ENCODE measurements at regions not wholly inside any gene's neighbourhood (a gene's known extent, or its start where the extent isn't known, plus 50 kb on each side); places are given as distances from the start of the nearest gene placed in this dataset.

DNA sequence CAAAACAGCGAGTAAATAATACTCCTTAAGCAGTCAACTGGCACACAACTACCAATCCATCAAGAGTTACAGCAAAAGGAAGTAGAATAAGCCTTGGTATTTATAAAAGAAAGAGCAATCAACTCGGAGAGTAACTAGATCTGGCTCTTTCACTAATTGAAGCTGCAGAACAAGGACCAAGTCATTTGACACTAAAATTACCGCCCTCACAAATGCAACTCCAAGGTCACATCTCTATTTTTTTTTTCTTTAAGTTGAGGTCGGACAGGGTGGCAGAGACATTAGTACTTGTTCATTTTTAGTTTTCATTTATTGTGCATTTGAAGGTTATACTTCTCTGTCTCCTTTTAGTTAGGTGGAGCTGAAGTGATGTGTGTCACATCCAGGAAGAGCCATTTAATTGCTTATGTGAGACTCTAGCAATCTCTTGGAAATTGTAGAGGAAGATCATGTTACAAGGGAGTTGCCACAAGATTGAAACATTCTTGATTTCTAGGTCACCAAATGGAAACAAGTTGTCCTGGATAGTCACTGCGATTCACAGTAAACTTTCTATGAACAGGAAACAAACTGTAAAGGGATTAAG, 138.1 kb upstream of the ADAMTS5 start:
- TF ChIP-seq, protein P1, sequence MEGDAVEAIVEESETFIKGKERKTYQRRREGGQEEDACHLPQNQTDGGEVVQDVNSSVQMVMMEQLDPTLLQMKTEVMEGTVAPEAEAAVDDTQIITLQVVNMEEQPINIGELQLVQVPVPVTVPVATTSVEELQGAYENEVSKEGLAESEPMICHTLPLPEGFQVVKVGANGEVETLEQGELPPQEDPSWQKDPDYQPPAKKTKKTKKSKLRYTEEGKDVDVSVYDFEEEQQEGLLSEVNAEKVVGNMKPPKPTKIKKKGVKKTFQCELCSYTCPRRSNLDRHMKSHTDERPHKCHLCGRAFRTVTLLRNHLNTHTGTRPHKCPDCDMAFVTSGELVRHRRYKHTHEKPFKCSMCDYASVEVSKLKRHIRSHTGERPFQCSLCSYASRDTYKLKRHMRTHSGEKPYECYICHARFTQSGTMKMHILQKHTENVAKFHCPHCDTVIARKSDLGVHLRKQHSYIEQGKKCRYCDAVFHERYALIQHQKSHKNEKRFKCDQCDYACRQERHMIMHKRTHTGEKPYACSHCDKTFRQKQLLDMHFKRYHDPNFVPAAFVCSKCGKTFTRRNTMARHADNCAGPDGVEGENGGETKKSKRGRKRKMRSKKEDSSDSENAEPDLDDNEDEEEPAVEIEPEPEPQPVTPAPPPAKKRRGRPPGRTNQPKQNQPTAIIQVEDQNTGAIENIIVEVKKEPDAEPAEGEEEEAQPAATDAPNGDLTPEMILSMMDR (IDR thresholded peaks at IDR 0.05; ENCODE audit: low read depth, low read length, missing control alignments) = no peak
- H3K4me3 ChIP-seq (ENCODE audit: low read depth, low read length) = no peak overlapping the region
- in situ Hi-C loops (cut with HindIII; ENCODE audit: low sequenced_read_pairs) = no loop called here
- DNase-seq (ENCODE audit: low read depth) = no peak

DNA sequence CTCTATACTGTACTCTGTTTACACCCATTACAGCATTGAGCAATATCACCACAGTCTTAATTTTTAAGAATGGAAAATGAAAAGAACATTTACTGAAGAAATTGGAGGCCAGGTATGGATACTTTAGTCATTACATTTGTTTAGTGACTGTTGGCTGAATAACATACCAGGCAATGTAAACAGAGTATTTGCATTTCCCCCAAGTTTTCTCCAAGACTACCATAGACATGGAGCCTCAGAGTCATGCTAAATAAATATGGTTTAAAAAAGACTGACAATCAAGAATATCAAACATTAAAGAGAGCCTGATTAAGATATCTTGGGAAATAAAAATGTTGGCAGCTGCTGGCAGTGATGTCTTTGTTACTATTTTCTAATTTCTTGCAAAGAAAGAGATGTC, 136.9 kb upstream of the ADAMTS5 start:
- DNase-seq (ENCODE audit: low read depth) = no peak
- no peak overlapping the region for H3K4me3 ChIP-seq (ENCODE audit: low read depth, low read length)
- TF ChIP-seq, protein P1 (IDR thresholded peaks at IDR 0.05; ENCODE audit: low read depth, low read length, missing control alignments) = no peak
- in situ Hi-C loops (cut with HindIII; ENCODE audit: low sequenced_read_pairs) = no loop called here

DNA sequence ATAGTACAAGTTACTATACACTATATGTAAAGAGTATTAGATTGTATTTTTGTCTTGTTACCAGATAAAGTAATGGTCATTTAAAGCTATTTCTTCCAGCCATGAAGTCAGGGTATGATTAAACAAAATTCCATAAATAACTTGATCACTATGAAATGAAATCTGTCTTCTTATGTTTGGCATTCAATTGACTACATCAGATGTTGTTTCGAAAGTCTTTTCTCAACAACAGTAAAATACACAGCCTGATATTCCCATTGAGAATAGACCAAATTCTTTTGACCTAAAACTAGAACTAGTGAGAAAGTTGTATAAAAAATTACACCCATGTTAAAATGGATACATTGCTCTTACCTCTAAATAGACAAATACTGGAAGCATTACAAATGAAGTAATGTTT, 134.6 kb upstream of the ADAMTS5 start:
- in situ Hi-C loops (cut with HindIII; ENCODE audit: low sequenced_read_pairs) = no loop called here
- no peak overlapping the region for H3K4me3 ChIP-seq (ENCODE audit: low read depth, low read length)
- TF ChIP-seq, protein P1 (IDR thresholded peaks at IDR 0.05; ENCODE audit: low read depth, low read length, missing control alignments) = no peak
- DNase-seq (ENCODE audit: low read depth) = no peak

DNA sequence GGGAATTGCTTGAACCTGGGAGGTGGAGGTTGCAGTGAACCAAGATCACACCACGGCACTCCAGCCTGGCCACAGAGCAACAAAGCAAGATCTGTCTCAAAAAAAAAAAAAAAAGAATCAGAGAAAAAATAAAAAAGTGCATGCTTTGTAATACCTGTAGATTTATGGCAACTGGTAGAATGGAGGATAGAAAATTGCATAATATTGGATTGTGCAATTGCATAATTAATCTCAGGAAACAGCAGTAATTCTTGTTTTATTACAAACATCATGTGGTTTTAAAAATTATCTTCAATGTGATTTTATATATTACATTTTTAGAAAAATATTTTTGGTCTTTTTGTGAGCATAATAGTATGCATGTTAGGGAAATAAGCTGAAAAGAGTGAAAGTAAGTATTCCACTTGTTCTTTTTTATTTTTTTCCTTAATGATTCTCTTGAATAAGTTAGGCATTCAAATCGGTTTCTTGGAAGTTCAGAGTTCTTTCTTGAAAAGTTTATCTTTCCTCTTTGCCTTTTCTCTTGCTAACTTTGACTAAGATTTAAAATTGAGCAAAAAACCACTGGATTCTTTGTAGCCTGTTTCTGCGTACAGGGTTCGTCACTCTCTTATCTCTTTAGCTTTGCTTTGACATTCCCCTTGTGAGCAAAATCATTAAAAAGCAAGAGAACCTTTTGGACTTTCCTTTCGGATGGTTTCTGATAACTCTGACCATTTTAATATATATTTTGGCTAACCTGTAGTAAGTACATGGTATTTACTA, 127.5 kb upstream of the ADAMTS5 start:
- DNase-seq (ENCODE audit: low read depth) = no peak
- H3K4me3 ChIP-seq (ENCODE audit: low read depth, low read length) = no peak overlapping the region
- TF ChIP-seq, protein P1 (IDR thresholded peaks at IDR 0.05; ENCODE audit: low read depth, low read length, missing control alignments) = no peak
- in situ Hi-C loops (cut with HindIII; ENCODE audit: low sequenced_read_pairs) = no loop called here

DNA sequence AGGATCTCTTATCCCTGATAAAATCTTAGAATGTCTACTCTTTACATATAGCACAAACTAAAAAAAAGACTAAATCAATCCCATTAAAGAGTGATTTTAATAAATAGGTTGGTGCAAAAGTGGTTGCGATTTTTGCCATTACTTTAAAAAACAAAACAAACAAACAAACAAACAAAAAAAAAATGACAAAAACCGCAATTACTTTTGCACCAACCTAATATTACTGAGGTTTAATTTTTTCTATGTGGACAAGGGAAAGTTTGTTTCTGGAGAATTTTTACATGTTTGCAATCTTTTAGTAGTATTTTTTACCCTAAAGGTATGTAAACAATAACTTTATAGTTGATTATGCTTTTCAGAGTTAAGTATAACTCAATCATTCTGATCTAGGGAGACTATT, 119.7 kb upstream of the ADAMTS5 start:
- TF ChIP-seq, protein P1 (IDR thresholded peaks at IDR 0.05; ENCODE audit: low read depth, low read length, missing control alignments) = no peak
- in situ Hi-C loops (cut with HindIII; ENCODE audit: low sequenced_read_pairs) = no loop called here
- no peak for DNase-seq (ENCODE audit: low read depth)
- H3K4me3 ChIP-seq (ENCODE audit: low read depth, low read length) = no peak overlapping the region

DNA sequence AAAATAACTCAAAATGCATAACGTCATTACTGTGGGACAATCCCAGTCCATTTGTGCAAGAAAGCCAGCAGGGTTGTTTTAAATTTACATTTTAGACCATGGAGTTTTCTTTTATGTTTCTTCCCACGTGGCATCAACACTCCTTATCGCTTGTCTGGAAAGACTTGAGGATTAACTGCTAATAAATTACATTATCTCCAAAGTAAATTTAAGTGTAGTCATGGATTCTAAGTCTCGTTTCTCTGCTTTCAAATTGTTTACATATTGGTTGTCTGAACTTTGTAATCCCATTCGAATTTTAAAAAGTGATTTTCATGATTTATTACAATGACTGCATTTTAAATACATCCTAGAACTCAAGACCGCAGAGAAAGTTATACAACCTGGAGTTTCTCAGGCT, 119.3 kb upstream of the ADAMTS5 start:
- no peak for DNase-seq (ENCODE audit: low read depth)
- TF ChIP-seq, protein P1 (IDR thresholded peaks at IDR 0.05; ENCODE audit: low read depth, low read length, missing control alignments) = no peak
- no peak overlapping the region for H3K4me3 ChIP-seq (ENCODE audit: low read depth, low read length)
- in situ Hi-C loops (cut with HindIII; ENCODE audit: low sequenced_read_pairs) = no loop called here

Measured in astrocyte of the cerebellum (primary cell).